ENCODE measurements at regions not wholly inside any gene's neighbourhood (a gene's known extent, or its start where the extent isn't known, plus 50 kb on each side); places are given as distances from the start of the nearest gene placed in this dataset.

- TF ChIP-seq, protein P1, sequence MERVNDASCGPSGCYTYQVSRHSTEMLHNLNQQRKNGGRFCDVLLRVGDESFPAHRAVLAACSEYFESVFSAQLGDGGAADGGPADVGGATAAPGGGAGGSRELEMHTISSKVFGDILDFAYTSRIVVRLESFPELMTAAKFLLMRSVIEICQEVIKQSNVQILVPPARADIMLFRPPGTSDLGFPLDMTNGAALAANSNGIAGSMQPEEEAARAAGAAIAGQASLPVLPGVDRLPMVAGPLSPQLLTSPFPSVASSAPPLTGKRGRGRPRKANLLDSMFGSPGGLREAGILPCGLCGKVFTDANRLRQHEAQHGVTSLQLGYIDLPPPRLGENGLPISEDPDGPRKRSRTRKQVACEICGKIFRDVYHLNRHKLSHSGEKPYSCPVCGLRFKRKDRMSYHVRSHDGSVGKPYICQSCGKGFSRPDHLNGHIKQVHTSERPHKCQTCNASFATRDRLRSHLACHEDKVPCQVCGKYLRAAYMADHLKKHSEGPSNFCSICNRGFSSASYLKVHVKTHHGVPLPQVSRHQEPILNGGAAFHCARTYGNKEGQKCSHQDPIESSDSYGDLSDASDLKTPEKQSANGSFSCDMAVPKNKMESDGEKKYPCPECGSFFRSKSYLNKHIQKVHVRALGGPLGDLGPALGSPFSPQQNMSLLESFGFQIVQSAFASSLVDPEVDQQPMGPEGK (CRISPR knock-in tag; IDR thresholded peaks at IDR 0.05; ENCODE audit: borderline replicate concordance) = no peak
Measured at GRCh38 chr3:159032311-159032710, 230.5 kb downstream of the MFSD1 start (continued).

- ATAC-seq = no peak
- TF ChIP-seq SNAI2 (CRISPR knock-in tag; IDR thresholded peaks at IDR 0.05) (no peak), ZNF565 (CRISPR knock-in tag; conservative IDR thresholded peaks at IDR 0.05; ENCODE audit: low read depth) (no peak), ZFP30 (CRISPR knock-in tag; IDR thresholded peaks at IDR 0.05) (no peak), GLIS3 (CRISPR knock-in tag; IDR thresholded peaks at IDR 0.05) (no peak), OSR1 (CRISPR knock-in tag; IDR thresholded peaks at IDR 0.05) (no peak), PPARA (CRISPR knock-in tag; IDR thresholded peaks at IDR 0.05; ENCODE audit: borderline replicate concordance) (no peak), ZC3H10 (CRISPR knock-in tag; IDR thresholded peaks at IDR 0.05) (no peak), BACH2 (CRISPR knock-in tag; IDR thresholded peaks at IDR 0.05; ENCODE audit: borderline replicate concordance) (no peak), ZNF8 (CRISPR knock-in tag; IDR thresholded peaks at IDR 0.05) (no peak), TOX (CRISPR knock-in tag; IDR thresholded peaks at IDR 0.05; ENCODE audit: borderline replicate concordance) (no peak), CSDC2 (CRISPR knock-in tag; IDR thresholded peaks at IDR 0.05) (no peak), ARNTL (CRISPR knock-in tag; IDR thresholded peaks at IDR 0.05; ENCODE audit: borderline replicate concordance, low read depth) (no peak), ZFP3 (CRISPR knock-in tag; IDR thresholded peaks at IDR 0.05) (no peak)
- TF ChIP-seq, protein P2, sequence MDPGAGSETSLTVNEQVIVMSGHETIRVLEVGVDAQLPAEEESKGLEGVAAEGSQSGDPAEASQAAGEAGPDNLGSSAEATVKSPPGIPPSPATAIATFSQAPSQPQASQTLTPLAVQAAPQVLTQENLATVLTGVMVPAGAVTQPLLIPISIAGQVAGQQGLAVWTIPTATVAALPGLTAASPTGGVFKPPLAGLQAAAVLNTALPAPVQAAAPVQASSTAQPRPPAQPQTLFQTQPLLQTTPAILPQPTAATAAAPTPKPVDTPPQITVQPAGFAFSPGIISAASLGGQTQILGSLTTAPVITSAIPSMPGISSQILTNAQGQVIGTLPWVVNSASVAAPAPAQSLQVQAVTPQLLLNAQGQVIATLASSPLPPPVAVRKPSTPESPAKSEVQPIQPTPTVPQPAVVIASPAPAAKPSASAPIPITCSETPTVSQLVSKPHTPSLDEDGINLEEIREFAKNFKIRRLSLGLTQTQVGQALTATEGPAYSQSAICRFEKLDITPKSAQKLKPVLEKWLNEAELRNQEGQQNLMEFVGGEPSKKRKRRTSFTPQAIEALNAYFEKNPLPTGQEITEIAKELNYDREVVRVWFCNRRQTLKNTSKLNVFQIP (CRISPR knock-in tag; IDR thresholded peaks at IDR 0.05; ENCODE audit: borderline replicate concordance, low read depth) = no peak
Measured at GRCh38 chr3:159038405-159038804, 236.6 kb downstream of the MFSD1 start.

- no peak for TF ChIP-seq ZFP3 (CRISPR knock-in tag; IDR thresholded peaks at IDR 0.05)
- no peak for TF ChIP-seq TOX (CRISPR knock-in tag; IDR thresholded peaks at IDR 0.05; ENCODE audit: borderline replicate concordance)
- TF ChIP-seq, protein P3, sequence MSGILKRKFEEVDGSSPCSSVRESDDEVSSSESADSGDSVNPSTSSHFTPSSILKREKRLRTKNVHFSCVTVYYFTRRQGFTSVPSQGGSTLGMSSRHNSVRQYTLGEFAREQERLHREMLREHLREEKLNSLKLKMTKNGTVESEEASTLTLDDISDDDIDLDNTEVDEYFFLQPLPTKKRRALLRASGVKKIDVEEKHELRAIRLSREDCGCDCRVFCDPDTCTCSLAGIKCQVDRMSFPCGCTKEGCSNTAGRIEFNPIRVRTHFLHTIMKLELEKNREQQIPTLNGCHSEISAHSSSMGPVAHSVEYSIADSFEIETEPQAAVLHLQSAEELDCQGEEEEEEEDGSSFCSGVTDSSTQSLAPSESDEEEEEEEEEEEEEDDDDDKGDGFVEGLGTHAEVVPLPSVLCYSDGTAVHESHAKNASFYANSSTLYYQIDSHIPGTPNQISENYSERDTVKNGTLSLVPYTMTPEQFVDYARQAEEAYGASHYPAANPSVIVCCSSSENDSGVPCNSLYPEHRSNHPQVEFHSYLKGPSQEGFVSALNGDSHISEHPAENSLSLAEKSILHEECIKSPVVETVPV (CRISPR knock-in tag; IDR thresholded peaks at IDR 0.05) = no peak
- no peak for TF ChIP-seq TCF4 (CRISPR knock-in tag; IDR thresholded peaks at IDR 0.05; ENCODE audit: borderline replicate concordance)
- TF ChIP-seq ISL1 (CRISPR knock-in tag; IDR thresholded peaks at IDR 0.05) = no peak
- no peak for ATAC-seq
Measured at GRCh38 chr3:159039286-159039685, 237.4 kb downstream of the MFSD1 start.

- ATAC-seq = no peak
- TF ChIP-seq ZFP30 (CRISPR knock-in tag; IDR thresholded peaks at IDR 0.05) (no peak), ZFP3 (CRISPR knock-in tag; IDR thresholded peaks at IDR 0.05) (no peak), ZNF8 (CRISPR knock-in tag; IDR thresholded peaks at IDR 0.05) (no peak), ESRRG (CRISPR knock-in tag; IDR thresholded peaks at IDR 0.05) (no peak), ARNTL (CRISPR knock-in tag; IDR thresholded peaks at IDR 0.05; ENCODE audit: borderline replicate concordance, low read depth) (no peak), OSR1 (CRISPR knock-in tag; IDR thresholded peaks at IDR 0.05) (no peak)
- TF ChIP-seq, protein P3 (CRISPR knock-in tag; IDR thresholded peaks at IDR 0.05) = no peak
- TF ChIP-seq, protein P4, sequence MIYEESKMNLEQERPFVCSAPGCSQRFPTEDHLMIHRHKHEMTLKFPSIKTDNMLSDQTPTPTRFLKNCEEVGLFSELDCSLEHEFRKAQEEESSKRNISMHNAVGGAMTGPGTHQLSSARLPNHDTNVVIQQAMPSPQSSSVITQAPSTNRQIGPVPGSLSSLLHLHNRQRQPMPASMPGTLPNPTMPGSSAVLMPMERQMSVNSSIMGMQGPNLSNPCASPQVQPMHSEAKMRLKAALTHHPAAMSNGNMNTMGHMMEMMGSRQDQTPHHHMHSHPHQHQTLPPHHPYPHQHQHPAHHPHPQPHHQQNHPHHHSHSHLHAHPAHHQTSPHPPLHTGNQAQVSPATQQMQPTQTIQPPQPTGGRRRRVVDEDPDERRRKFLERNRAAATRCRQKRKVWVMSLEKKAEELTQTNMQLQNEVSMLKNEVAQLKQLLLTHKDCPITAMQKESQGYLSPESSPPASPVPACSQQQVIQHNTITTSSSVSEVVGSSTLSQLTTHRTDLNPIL (CRISPR knock-in tag; IDR thresholded peaks at IDR 0.05; ENCODE audit: low read depth) = no peak
Measured at GRCh38 chr3:159045279-159045885, 243.5 kb downstream of the MFSD1 start.

All from SK-N-SH treated with all-trans-retinoic acid at 6 μM for 48 hours (cell line).